HUES48 (cell line): ENCODE measurements at regions not wholly inside any gene's neighbourhood (a gene's known extent, or its start where the extent isn't known, plus 50 kb on each side); places are given as distances from the start of the nearest gene placed in this dataset.

Experiments used
- H3K27ac ChIP-seq: one replicate; pipeline ENCODE4 v1.7.0; 2013; ENCODE audit warnings: low read depth, low read length, inconsistent platforms
- H3K27me3 ChIP-seq: 2 replicates; pipeline ENCODE4 v1.6.1; 2013; ENCODE audit warnings: mild to moderate bottlenecking, low read length; ENCODE audit not compliant: control insufficient read depth, insufficient read depth
- H3K36me3 ChIP-seq: 2 replicates; pipeline ENCODE4 v1.6.1; 2013; ENCODE audit warnings: low read length; ENCODE audit not compliant: control insufficient read depth, insufficient read depth
- H3K4me1 ChIP-seq: 2 replicates; pipeline ENCODE4 v1.6.1; 2013; ENCODE audit warnings: mild to moderate bottlenecking, low read length; ENCODE audit not compliant: control insufficient read depth, insufficient read depth
- H3K4me3 ChIP-seq: 2 replicates; pipeline ENCODE4 v1.5.1; 2013; ENCODE audit warnings: mild to moderate bottlenecking, low read depth, low read length
- H3K9ac ChIP-seq: 2 replicates; pipeline ENCODE4 v1.6.1; 2013; ENCODE audit warnings: mild to moderate bottlenecking, low read depth, low read length, moderate library complexity
- H3K9me3 ChIP-seq: 2 replicates; pipeline ENCODE4 v1.6.1; 2013; ENCODE audit warnings: low read length; ENCODE audit not compliant: control insufficient read depth, insufficient read depth

- no peak overlapping the region for H3K9ac ChIP-seq
- no peak overlapping the region for H3K27ac ChIP-seq
- H3K4me1 ChIP-seq, result peaks cover 46% of the 10 kb centered on the region
- H3K27me3 ChIP-seq, result peaks cover 48% of the 10 kb centered on the region
- H3K9me3 ChIP-seq, result no peaks in the 10 kb centered on the region
- H3K36me3 ChIP-seq, result no peaks in the 10 kb centered on the region
- H3K4me3 ChIP-seq, result no peak overlapping the region
Observed at GRCh38 chr5:139743804-139744203, 51.8 kb upstream of the PSD2 start.

GRCh38 chr5:139744471-139745131, 51.0 kb upstream of the PSD2 start:
- peak overlapping the region; percentile 83 for H3K27ac ChIP-seq
- H3K9ac ChIP-seq, result no peak overlapping the region
- H3K4me1 ChIP-seq, result peaks cover 47% of the 10 kb centered on the region
- no peaks in the 10 kb centered on the region for H3K9me3 ChIP-seq
- no peak overlapping the region for H3K4me3 ChIP-seq
- H3K36me3 ChIP-seq, result no peaks in the 10 kb centered on the region
- H3K27me3 ChIP-seq, result peaks cover 56% of the 10 kb centered on the region

- Histone ChIP-seq H3K27ac (peak overlapping the region; percentile 83), H3K4me1 (peaks cover 47% of the 10 kb centered on the region), H3K9ac (no peak overlapping the region), H3K36me3 (no peaks in the 10 kb centered on the region), H3K4me3 (peak overlapping the region; percentile 58), H3K9me3 (no peaks in the 10 kb centered on the region), H3K27me3 (peaks cover 61% of the 10 kb centered on the region)
Observed at GRCh38 chr5:139745132-139745799, 50.3 kb upstream of the PSD2 start.

GRCh38 chr5:139745800-139746690, 49.6 kb upstream of the PSD2 start:
- Histone ChIP-seq H3K27me3 (peaks cover 69% of the 10 kb centered on the region), H3K27ac (peak overlapping the region; percentile 83), H3K36me3 (no peaks in the 10 kb centered on the region), H3K9me3 (no peaks in the 10 kb centered on the region), H3K4me3 (peak overlapping the region; percentile 58), H3K9ac (no peak overlapping the region), H3K4me1 (peaks cover 47% of the 10 kb centered on the region)
